NCI-H510A (cell line): ENCODE measurements at regions not wholly inside any gene's neighbourhood (a gene's known extent, or its start where the extent isn't known, plus 50 kb on each side); places are given as distances from the start of the nearest gene placed in this dataset.
A peak's percentile ranks its signal among the peaks of the same experiment; 100 is the strongest.

Experiments used
- DNase-seq: peaks from one replicate; lab custom pipeline; 2025; lab: John Stamatoyannopoulos, UW

- DNase-seq: peak; percentile 100
Observed at GRCh38 chr1:36743286-36744005, 260.7 kb upstream of the CSF3R start.

- no peak for DNase-seq
Observed at GRCh38 chr1:36741066-36741465, 258.4 kb upstream of the CSF3R start.

- no peak for DNase-seq
Observed at GRCh38 chr1:36740446-36740845, 257.7 kb upstream of the CSF3R start.

DNA sequence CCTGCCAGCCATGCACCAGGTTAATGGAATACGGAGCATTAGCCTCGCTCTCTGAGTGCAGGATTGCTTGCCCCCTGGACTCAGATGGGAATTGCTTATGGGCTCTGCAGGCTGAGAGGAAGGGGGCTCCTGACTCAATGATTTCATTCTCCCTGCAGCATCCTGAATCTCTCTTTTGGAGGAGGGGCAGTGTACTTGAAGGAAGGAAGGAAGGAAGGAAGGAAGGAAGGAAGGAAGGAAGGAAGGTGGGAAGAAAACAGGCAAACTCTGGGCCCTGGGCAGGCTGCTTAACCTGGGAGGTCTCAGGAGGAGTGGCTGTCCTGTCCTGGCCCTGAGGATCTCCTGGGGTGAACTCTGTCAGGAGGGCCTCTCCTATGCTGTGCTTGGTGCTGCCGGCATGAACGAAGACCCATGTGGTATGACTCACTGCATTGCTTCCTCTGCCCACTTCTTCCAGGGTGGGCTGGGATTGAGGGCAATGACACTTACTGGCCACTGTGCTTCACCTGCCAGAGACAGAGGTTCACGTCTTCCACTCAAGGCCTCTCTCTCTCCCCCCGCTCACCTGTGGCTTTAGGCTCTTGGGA is 257.1 kb upstream of the CSF3R start:
- DNase-seq: no peak

- DNase-seq: no peak
Observed at GRCh38 chr1:36738245-36738644, 255.5 kb upstream of the CSF3R start.

- peak; percentile 81 for DNase-seq
Observed at GRCh38 chr1:36737767-36738166, 255.1 kb upstream of the CSF3R start.

GRCh38 chr1:36737038-36737555 is 254.4 kb upstream of the CSF3R start:
- no peak for DNase-seq

- DNase-seq: no peak
Observed at GRCh38 chr1:36735939-36736730, 253.4 kb upstream of the CSF3R start.

DNA sequence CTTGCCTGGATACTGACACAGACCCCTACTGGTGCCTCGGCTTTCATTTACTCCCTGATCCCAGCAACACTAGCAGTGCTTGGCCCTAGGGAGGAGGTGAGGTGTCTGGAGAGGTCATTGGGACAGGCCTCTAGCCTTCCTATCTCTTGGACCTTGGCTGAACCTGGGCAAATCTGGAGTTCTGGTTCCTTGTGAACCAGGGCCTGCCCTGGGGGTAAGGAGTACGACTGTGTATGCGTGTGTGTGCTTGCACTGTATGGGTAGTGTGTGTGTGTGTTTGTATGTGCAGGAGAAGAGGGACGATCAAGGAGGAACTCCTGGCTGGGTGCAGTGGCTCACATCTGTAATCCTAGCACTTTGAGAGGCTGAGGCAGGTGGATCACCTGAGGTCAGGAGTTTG is 252.7 kb upstream of the CSF3R start:
- no peak for DNase-seq

- DNase-seq: no peak
Observed at GRCh38 chr1:36734356-36734755, 251.6 kb upstream of the CSF3R start.

DNA sequence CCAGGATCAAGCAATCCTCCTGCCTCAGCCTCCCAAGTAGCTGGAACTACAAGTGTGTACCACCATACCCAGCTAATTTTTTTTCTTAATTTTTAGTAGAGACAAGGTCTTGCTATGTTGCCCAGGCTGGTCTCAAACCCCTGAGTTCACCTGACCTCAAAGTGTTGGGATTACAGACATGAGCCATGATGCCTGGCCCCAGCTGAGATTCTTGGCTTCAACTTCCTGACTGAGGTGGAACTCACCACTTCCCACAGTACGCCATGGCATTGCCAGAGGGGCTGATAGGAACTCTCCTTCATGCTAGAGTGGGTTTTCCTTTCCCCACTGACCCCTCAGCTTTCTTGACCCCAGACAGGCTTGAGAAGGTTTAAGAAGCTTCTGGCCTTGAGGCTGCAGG is 251.0 kb upstream of the CSF3R start:
- DNase-seq: no peak

DNA sequence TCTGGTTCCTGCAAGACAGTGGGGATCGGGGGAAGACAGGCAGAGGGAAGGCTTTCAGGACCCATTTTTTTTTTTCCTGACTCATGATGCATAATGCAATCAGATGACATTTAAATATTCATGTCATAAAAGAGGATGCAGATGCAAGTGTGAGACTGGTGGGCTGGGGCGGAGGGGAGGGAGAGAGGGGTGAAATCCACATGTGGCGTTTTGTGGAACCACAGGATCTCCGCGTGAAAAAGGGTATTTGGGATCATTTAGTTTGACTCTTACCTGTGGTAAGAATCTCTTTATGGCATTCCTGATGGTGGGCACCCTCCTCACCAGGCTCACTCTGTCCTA is 249.3 kb upstream of the CSF3R start:
- DNase-seq: no peak

DNA sequence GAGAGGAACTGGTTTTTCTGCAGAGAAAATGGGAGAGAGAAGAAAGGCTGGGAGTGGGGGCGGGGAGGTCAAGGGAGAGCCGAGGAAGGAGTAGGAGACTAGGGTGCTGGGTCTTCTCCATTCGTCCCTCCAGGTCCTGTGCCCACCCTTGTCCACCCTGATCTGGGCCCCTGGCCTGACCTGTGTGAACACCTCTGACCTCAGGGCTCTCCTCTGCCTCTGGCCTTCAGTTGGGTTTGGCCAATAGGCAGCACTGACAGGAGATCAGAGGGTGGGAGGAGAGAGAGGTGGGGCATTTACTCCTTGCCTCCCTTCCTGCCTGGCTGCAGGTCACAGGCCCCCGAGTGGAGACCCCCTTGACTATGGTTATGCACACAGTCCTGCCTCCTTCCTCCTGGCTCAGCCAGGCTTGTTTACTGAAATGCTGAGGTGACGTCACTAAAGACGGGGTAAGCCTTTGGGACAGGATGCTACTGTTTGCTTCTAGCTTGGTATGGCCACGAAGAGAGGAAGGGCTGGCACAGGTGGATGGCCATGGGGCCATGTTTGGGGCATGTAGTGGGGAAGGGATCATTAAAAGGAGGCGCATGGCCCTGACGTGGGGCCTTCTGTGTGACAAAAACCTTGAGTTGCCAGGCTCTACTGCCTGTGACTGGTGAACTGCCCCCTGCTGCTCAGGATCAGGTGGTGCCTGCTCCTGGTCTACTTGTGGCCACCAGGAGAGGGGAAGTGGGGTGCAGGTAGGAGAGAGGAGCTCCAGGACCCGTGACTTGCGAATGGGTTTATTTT is 248.7 kb upstream of the CSF3R start:
- peak; percentile 93 for DNase-seq

DNA sequence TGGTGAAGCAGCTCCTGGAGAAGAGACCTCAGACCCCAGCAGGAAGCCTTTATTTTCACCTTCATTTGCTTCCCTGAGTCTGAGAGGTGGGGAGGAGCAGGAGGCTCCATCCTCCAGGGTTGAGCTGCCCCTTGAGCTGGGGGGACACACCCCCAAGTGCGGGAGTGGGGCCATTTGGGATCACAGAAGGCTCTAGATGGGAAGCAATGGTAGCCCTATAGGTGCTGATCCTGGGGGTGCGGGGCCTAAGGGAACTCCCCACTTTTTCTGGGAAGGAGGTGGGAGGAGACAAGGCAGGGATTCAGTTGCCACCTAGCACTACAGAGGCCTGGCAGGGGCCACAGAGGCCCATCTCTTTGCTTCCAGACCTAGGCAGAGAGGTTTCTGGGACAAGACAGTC is 247.9 kb upstream of the CSF3R start:
- no peak for DNase-seq

GRCh38 chr1:36729716-36730510 is 247.2 kb upstream of the CSF3R start:
- no peak for DNase-seq

DNA sequence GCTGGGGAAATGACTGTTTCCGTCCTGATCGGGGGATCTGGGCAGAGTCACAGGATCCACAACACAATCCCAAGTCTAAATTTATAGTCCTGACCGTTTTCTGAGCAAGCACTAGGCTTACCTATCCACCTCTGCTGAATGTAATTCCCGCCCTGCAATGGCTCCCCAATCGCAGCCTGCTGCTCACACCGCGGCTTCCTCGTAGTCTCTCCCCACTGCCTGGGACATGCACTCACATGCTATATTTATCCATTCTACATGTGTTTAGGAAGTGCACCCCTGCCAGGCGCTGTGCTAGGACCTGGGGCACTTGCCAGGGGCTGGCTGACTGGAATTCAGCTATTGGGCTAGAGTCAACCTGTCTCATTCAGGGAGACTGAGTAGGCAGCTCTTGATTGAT is 246.6 kb upstream of the CSF3R start:
- DNase-seq: no peak

- no peak for DNase-seq
Observed at GRCh38 chr1:36728846-36729245, 246.1 kb upstream of the CSF3R start.

DNA sequence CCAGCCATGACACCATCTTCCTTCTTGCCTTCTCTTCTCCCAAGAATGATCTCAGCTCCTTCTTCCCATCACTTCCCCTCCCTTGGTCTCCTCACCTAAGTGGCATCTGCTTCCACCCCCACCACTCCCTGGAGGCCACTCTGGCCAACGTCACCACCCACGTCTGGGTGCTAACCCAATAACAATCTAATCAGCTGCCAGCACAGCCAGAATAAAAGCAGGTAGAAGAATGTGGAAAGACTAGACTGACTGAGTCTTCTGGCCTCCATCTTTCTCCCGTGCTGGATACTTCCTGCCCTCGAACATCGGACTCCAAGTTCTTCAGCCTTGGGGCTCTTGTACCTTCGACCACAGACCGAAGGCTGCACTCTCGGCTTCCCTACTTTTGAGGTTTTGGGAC is 245.3 kb upstream of the CSF3R start:
- no peak for DNase-seq

DNA sequence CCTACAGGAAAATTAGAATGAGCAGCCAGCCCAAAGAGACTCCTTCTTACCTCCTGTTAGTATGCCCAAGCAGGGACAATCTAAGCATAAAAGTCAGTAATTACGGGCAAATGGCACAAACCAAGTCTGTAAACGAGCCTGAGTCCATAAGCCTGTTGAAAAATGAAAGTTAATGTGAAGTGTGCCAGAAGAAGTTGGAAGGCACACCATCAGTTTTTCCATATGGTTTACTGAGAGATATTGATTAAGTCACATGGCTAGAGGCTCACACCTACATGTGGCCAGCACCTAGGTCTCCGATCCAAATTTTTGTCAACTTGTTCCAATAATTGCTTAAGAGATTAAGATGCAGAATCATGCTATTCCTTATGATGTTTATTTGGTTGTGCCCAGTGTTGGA is 242.4 kb upstream of the CSF3R start:
- no peak for DNase-seq

- no peak for DNase-seq
Observed at GRCh38 chr1:36723813-36724212, 241.1 kb upstream of the CSF3R start.

- DNase-seq: peak; percentile 92
Observed at GRCh38 chr1:36722871-36723270, 240.2 kb upstream of the CSF3R start.

DNA sequence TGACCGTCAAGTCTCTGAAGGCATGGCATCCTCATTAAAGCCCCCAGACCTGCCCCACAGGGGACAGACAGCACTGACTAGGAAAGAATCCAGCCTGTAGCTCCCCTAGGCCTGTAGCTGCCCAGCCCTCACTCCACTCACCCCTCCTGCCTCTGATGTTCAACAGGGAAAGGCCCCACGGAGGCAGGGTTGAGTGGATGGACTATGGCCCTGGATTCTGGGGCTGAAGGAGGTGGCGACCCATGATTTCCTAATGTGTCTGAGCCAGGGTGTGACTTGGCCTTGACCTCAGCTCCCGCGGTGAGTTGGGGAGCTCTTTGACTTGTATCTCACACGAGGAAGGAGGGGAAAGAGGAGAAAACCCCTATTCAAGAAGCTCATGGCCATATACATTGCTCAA is 238.5 kb upstream of the CSF3R start:
- DNase-seq: no peak
